Hematopoietic multipotent progenitor cell (in vitro differentiated cells): ENCODE measurements at regions not wholly inside any gene's neighbourhood (a gene's known extent, or its start where the extent isn't known, plus 50 kb on each side); places are given as distances from the start of the nearest gene placed in this dataset.
"Not testable (repeated sequence)": the region's sequence is repeated elsewhere in the genome, so short reads cannot be mapped to it uniquely, and the experiment has no call there.

ENCODE experiments used
- DNase-seq, 3 donors: peaks; one replicate each; pipeline ENCODE4 v3.0.0-alpha.2; 2011 to 2015; ENCODE audit warnings: low read depth in 2 of 3, low spot score in 2 of 3

GRCh38 chr13:62767473-62767872 is 1351.8 kb upstream of the PCDH20 start:
- DNase-seq, result no peak

DNA sequence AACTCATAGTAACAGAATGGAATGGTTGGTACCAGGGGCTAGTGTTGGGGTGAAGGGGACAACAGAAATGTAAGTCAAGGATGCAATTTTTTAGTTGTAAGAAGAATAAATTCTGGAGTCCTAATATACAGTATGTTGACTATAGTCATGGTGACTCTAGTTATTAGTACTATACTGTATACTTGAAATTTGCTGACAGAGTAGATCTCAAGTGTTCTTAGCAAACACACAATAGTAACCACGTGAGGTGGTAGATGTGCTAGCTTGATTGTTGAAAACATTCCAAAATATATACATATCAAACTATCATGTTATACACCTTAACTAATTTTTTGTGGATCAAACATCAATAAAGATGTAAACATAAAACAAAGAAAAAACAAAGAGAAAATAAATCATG is 1345.1 kb upstream of the PCDH20 start:
- no peak for DNase-seq

DNA sequence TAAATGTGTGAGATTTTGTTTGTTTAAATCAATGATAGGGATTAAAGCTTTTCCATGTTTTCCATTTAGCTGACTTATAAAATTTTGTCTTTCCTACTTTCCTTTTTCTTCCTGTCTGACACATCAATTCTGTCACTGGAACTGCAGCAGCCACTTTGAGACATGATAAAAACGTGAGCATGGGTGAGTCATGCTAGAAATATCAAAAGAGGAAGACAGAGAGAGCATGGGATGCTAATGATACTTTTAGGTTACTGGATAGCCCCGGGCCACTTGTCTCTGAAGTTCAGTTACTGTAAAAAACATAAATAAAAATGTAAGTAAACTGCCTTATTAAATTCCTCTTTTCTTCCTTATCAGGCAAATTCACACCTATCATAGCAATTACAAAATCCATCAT is 1332.0 kb upstream of the PCDH20 start:
- DNase-seq, result no peak

DNA sequence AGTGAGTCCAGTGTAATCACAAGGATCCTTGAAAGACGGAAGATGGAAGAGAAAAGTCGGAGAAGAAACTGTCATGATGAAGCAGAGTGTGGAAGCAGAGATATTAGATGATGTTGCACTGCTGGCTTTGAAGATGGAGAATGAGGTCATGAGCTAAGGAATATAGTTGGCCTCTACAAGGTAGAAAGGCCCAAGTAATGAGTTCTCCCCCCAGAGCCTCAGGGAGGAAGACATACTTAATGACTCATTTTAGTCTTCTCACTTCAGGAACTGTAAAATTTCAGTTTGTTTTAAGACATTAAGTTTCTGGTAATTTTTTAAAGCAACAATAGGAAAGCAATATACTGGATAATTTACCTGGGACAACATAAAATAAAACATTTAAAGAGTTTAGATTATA is 1331.5 kb upstream of the PCDH20 start:
- no peak for DNase-seq

DNA sequence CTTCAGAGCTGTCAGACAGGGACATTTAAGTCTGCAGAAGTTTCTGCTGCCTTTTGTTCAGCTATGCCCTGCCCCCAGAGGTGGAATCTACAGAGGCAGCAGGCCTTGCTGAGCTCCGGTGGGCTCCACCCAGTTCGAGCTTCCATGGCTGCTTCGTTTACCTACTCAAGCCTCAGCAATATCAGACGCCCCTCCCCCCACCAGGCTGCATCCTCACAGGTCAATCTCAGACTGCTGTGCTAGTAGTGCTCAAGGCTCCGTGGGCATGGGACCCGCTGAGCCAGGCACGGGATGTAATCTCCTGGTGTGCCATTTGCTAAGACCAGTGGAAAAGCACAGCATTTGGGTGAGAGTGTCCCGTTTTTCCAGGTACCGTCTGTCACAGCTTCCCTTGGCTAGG is 1314.1 kb upstream of the PCDH20 start:
- DNase-seq, result not testable (repeated sequence)

- DNase-seq, result no peak
Measured at GRCh38 chr13:62721893-62722292, 1306.2 kb upstream of the PCDH20 start.

- not testable (repeated sequence) for DNase-seq
Measured at GRCh38 chr13:62711948-62712347, 1296.3 kb upstream of the PCDH20 start.

- no peak for DNase-seq
Measured at GRCh38 chr13:62710787-62711186, 1295.1 kb upstream of the PCDH20 start.

DNA sequence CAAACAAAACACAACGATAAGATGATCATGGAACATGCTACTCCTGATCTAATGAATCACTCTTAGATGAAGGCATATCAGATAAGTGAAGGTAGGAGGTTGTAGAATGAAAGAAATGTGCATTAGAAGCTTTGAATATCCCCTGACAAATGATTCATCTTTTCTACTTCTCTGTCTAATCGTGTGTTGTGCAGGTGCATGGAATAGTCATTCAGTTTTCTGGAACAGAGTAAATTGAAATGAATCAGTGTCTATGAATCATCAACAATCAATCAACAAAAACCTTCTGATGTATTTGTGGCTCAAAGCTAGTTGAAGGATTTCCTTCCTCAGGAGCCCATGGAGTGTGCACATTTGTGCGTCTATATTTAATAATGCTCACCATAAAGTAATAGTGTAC is 1290.4 kb upstream of the PCDH20 start:
- DNase-seq, result no peak

GRCh38 chr13:62704875-62705274 is 1289.2 kb upstream of the PCDH20 start:
- no peak for DNase-seq

GRCh38 chr13:62702502-62702901 is 1286.9 kb upstream of the PCDH20 start:
- DNase-seq, result no peak

DNA sequence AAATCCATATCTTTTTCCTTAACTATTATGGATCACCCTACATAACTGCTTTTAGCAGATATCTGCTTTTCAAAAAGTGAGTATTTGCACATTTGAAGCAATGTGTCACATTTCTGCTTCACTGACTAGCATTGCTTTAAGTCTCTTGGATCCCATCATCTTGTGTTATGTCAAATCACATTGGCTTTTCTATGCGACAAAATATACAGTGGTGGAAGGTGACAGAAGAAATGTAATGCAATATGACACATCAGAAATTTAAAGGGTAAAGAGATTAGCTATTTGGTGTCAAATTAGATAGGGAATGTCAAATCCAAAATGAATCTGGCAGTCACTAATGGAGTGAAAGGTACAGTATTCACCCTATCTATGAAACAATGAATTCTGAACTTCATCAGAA is 1282.1 kb upstream of the PCDH20 start:
- no peak for DNase-seq

- no peak for DNase-seq
Measured at GRCh38 chr13:62696490-62696889, 1280.8 kb upstream of the PCDH20 start.

DNA sequence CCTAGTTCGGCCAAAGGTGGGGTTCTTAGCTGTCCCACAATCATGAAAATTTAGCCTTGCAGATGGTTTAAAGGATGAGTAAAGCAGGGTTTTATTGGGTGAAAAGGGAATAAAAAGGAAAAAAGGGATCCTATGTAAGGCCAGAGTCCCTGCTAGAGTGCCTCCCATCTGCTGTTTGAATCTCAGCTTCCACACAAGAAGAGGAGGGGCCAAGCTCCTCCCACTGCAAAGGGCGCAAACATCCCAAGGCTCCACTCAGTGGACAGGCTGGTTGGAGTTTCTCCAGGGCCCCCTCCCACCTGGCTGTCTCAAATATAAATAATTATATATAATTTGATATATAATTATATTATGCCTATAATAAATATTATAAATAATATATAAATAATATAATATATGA is 1272.1 kb upstream of the PCDH20 start:
- DNase-seq, result no peak

DNA sequence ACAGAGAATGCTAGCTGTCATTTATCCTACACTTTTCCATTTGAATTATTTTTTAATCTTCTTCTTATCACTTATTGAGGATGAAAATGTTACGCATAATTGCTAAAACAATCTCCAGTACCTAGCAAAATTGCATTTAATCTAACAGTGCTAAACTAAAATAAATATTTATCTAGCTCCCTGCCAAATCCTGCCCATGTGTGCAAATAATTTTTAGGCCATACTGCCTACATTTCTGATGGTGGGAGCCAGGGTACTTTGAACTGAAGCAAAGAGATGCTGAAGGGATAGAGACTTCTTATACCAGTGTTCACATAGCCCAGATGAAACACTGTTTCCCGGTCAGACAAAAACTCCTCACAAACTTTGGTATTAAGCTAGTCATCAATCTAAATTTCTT is 1268.7 kb upstream of the PCDH20 start:
- no peak for DNase-seq

- DNase-seq, result no peak
Measured at GRCh38 chr13:62682788-62683187, 1267.1 kb upstream of the PCDH20 start.

GRCh38 chr13:62678039-62678438 is 1262.4 kb upstream of the PCDH20 start:
- no peak for DNase-seq

GRCh38 chr13:62663767-62664166 is 1248.1 kb upstream of the PCDH20 start:
- DNase-seq, result no peak

DNA sequence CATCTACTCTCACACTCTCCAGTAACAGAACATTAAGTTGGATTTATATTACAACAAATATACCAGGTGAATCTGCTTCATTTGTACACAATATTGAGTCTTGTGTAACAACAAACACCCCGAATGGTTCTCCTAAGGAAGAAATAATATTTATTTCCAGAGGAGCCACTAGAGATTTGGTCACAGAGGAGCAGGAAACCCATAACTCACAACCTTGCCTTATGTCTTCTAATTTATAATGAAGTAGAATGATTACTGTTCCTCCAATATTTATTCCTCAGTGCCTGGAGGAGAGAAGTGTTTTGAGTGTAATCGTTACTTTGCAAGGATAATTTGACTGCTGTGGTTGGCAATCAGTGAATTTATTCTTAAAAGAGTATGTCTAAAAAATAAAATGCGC is 1243.7 kb upstream of the PCDH20 start:
- DNase-seq, result no peak

- no peak for DNase-seq
Measured at GRCh38 chr13:62653371-62653770, 1237.7 kb upstream of the PCDH20 start.

DNA sequence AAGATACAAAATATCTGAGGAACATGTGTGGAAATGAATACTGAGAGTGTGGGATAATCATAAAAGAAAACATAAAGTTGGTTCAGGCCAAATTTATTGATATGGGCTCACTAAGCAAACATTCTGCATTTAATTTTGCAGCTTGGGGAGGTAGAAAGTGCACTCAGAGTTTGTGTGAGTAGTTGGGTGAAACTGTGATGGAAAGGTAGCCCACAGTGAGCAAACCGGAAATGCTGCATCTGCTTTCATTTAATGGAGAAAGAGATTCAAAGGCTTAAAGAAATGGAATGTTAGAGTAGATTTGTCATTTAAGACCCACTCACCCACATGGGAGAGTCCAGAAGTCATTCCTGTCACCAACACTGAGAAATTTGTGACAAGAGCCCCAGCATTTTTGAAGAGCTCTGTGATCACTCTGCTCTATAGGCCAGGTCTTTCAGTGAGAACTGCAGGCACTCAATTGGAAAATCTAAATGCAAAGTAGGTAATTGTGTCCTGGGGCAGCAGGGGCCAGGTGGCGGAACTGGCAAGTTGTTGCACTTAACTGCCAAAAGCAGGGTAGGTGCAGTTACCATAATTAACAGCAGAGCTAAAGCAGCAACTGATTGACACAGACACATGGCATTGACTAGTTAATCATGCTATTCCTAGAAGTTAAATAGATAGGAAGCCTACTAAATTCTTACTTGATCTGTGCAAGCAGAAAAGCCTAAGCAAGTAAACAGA is 1228.3 kb upstream of the PCDH20 start:
- no peak for DNase-seq

DNA sequence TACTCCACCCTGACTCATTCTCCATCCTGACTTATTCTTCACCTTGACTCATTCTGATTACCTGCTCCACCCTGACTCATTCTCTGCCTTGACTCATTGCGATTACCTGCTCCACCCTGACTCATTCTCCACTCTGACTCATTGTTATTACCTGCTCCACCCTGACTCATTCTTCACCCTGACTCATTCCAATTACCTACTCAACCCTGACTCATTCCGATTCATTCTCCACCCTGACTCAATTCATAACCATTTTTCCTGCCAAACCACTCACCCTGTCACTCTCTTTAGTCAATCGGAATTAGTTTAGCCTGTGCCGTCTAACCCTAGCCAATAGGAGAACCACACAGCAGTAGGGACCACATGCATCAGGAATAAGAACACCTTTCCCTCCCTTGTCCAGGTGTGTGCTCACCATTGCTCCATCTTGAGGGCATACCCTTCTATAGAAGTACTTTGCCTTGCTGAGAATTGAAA is 1227.4 kb upstream of the PCDH20 start:
- DNase-seq, result no peak

- DNase-seq, result no peak
Measured at GRCh38 chr13:62635161-62635560, 1219.5 kb upstream of the PCDH20 start.
